Astrocyte of the cerebellum (primary cell): ENCODE measurements at regions not wholly inside any gene's neighbourhood (a gene's known extent, or its start where the extent isn't known, plus 50 kb on each side); places are given as distances from the start of the nearest gene placed in this dataset.

Experiments
- DNase-seq: peaks from one replicate; pipeline ENCODE4 v3.0.0-alpha.2; 2011; ENCODE audit warnings: low read depth
- H3K4me3 ChIP-seq: 2 replicates; pipeline ENCODE4 v1.5.1; 2011; ENCODE audit warnings: mild to moderate bottlenecking, low read depth, low read length, moderate library complexity
- in situ Hi-C: cut with HindIII; loops from 2 replicates; pipeline ENCODE4 v1.10.0; 2017; ENCODE audit warnings: low sequenced_read_pairs
- TF ChIP-seq, protein P1 (sequence below): IDR thresholded peaks from 2 replicates; pipeline ENCODE4 v1.5.1; 2012; ENCODE audit warnings: low read length, low read depth, moderate library complexity, mild to moderate bottlenecking; ENCODE audit errors: missing control alignments

DNA sequence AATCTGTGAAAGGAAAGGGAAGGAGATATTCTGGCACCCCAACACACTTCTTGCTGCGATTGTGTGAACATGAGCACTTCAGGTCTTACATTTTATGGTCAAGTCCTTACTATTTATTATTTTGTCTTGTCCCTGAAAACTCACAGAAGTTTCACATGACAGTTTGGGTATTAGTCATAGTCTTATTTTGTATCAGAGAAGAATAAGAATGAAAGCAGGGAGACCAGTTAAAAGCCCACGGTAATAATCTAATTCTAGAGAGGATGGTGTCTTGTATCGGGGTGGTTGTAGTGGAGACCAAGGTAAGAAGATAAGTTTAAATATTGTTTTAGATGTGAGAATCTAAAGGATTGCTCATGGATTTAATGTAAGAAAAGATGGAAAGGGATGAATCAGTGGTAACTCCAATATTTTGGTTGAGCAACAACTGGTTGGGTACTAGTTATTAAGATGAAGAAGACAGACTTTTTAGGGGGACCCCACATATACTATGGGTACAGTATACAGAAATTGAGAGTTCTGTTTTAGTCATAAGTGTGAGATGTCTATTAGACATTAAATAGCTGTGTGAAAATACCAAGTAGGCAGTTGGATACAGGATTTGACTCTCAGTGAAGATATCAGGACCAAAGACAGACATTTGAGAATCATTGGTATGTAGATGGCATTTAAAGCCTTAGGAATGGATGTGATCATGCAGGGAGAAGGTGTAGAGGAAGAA, 227.6 kb downstream of the MFSD1 start:
- H3K4me3 ChIP-seq, result no peak overlapping the region
- DNase-seq, result no peak
- TF ChIP-seq, protein P1, sequence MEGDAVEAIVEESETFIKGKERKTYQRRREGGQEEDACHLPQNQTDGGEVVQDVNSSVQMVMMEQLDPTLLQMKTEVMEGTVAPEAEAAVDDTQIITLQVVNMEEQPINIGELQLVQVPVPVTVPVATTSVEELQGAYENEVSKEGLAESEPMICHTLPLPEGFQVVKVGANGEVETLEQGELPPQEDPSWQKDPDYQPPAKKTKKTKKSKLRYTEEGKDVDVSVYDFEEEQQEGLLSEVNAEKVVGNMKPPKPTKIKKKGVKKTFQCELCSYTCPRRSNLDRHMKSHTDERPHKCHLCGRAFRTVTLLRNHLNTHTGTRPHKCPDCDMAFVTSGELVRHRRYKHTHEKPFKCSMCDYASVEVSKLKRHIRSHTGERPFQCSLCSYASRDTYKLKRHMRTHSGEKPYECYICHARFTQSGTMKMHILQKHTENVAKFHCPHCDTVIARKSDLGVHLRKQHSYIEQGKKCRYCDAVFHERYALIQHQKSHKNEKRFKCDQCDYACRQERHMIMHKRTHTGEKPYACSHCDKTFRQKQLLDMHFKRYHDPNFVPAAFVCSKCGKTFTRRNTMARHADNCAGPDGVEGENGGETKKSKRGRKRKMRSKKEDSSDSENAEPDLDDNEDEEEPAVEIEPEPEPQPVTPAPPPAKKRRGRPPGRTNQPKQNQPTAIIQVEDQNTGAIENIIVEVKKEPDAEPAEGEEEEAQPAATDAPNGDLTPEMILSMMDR, result no peak
- in situ Hi-C loops, result no loop called here

DNA sequence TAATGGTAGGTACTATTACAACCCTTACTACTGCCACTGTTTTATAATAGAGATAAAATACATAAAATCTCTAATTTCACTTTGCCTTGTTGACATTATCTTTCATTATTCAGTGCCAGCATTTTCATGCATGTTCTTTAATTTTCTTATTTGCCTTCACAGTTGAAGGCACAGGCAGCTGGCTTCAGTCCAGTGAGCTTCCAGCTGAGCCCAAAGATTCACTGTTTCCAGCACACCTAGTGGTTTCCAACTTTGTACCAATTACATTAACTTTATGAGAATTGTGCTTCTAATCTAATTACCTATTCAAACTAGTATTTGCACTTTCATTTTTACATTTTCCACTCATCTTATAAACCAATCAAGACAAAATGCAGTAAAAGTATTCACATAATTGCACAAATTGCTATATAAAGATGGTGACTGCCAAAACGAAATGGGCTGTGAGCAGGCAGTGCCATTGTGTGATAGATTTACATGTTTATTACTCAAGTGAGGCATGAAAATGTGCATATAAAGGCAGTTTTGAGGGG, 228.3 kb downstream of the MFSD1 start:
- in situ Hi-C loops, result no loop called here
- no peak for DNase-seq
- no peak overlapping the region for H3K4me3 ChIP-seq
- TF ChIP-seq, protein P1, result no peak

DNA sequence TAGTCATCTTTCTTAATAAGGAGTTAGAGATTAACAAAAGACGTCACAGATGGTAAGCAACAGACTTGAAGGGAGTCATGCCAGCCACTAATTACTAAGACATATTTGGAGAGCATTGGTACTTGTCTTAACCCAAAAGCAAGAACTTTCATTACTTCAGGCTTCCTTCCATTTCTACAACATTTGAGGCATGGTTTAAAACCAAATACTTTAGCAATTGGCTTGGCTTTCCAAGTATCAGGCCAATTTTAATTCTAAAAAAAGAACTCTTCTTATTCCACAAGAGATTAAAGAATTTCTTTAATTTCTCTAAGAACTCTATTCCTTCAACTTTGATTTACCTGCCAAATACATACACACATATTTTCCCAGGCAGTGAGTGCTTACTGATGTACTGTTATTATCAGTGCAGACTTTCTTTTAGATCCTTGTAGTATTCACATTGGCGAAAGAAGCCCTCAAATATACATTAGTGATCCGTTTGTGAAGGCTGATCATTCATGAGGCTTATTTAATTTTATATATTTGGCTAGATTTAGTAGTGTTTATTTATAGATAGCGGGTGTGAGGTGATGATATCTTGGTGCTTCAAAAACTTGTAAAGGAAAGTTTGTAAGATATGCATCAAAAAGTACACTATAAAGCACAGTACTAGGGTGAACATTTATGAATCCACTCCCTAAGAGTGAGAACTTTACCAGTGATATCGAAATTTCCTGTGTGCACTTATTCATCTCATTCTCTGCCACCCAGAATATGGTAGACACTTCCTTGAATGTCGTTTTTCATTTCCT, 229.2 kb downstream of the MFSD1 start:
- no peak overlapping the region for H3K4me3 ChIP-seq
- in situ Hi-C loops, result no loop called here
- no peak for DNase-seq
- TF ChIP-seq, protein P1, result no peak

DNA sequence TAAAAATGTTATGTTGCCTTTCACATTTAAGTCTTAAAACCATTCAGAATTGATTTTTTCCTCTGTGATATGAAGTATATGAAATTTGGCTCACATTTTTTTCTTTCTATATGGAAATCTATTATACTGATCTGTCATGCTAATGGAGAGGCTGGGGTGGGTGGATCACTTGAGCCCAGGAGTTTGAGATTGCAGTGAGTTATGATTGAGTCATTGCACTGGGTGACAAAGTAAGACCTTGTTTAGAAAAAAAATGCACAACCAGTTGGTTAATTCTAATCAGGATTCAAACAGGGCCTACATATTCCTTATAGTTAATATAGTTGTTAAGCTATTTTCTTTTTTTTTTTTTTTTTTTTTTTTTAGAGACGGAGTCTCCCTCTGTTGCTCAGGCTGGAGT, 230.5 kb downstream of the MFSD1 start:
- no peak for DNase-seq
- TF ChIP-seq, protein P1, result no peak
- in situ Hi-C loops, result no loop called here

DNA sequence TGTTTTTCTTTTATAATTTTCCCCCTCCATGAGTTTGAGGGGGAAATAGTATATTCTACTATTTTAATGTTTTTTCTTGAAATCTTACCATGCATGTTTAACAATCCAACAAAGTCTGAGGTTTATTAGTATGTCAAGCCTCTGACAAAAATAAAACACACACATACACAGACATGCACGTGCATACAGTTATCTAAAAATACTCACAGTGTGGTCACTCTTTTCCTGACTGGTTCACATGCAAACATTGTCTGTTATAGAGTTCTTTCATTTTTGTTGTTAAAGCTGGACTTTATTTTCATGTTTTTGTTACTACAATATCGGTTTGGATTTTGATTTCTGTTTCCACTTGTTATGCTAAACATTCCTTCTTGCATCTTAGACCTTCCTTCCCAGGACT, 236.6 kb downstream of the MFSD1 start:
- no peak overlapping the region for H3K4me3 ChIP-seq
- TF ChIP-seq, protein P1, result no peak
- DNase-seq, result no peak
- in situ Hi-C loops, result no loop called here

More for the DNA sequence above, 230.5 kb downstream of the MFSD1 start:
- H3K4me3 ChIP-seq, result no peak overlapping the region

DNA sequence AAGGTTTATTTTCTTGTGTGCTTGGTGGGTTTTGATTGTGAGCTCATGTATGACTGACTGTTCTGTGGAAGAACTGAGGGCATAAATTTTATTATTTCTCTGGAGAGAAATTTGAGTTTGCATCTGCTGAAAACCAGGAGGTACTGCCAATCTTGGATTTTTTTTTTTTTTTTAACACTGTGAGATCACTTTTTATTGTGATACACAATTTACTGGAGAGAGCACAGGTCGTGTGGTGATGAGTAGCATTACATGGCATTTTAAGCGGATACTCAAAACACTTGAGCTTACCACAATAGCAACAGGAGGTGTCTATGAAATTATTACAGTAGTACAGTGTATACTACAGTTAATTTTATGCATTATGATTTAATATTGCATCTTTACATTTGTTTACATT, 237.4 kb downstream of the MFSD1 start:
- TF ChIP-seq, protein P1, result no peak
- H3K4me3 ChIP-seq, result no peak overlapping the region
- in situ Hi-C loops, result no loop called here
- DNase-seq, result no peak
